ENCODE measurements at regions not wholly inside any gene's neighbourhood (a gene's known extent, or its start where the extent isn't known, plus 50 kb on each side); places are given as distances from the start of the nearest gene placed in this dataset.

GRCh38 chr13:61766667-61767058 is 351.0 kb upstream of the PCDH20 start:
- H3K4me3 ChIP-seq (ENCODE audit: low read depth, low read length) = no peak overlapping the region
- no peak for TF ChIP-seq CTCF (conservative IDR thresholded peaks at IDR 0.05; ENCODE audit: low read depth, low read length)
- no peak for DNase-seq (ENCODE audit: low read depth)

- no peak for TF ChIP-seq CTCF (conservative IDR thresholded peaks at IDR 0.05; ENCODE audit: low read depth, low read length)
- no peak for DNase-seq (ENCODE audit: low read depth)
- H3K4me3 ChIP-seq (ENCODE audit: low read depth, low read length) = no peak overlapping the region
Measured at GRCh38 chr13:61765940-61766666, 350.5 kb upstream of the PCDH20 start.

- no peak overlapping the region for H3K4me3 ChIP-seq (ENCODE audit: low read depth, low read length)
- no peak for TF ChIP-seq CTCF (conservative IDR thresholded peaks at IDR 0.05; ENCODE audit: low read depth, low read length)
- DNase-seq (ENCODE audit: low read depth) = no peak
Measured at GRCh38 chr13:61765181-61765742, 349.6 kb upstream of the PCDH20 start.

- DNase-seq (ENCODE audit: low read depth) = no peak
- no peak overlapping the region for H3K4me3 ChIP-seq (ENCODE audit: low read depth, low read length)
- no peak for TF ChIP-seq CTCF (conservative IDR thresholded peaks at IDR 0.05; ENCODE audit: low read depth, low read length)
Measured at GRCh38 chr13:61761690-61762089, 346.0 kb upstream of the PCDH20 start.

- TF ChIP-seq CTCF (conservative IDR thresholded peaks at IDR 0.05; ENCODE audit: low read depth, low read length) = no peak
- DNase-seq (ENCODE audit: low read depth) = no peak
- no peak overlapping the region for H3K4me3 ChIP-seq (ENCODE audit: low read depth, low read length)
Measured at GRCh38 chr13:61760102-61760501, 344.5 kb upstream of the PCDH20 start.

GRCh38 chr13:61756031-61756430 is 340.4 kb upstream of the PCDH20 start:
- no peak for DNase-seq (ENCODE audit: low read depth)
- no peak for TF ChIP-seq CTCF (conservative IDR thresholded peaks at IDR 0.05; ENCODE audit: low read depth, low read length)
- H3K4me3 ChIP-seq (ENCODE audit: low read depth, low read length) = no peak overlapping the region

GRCh38 chr13:61751039-61751438 is 335.4 kb upstream of the PCDH20 start:
- TF ChIP-seq CTCF (conservative IDR thresholded peaks at IDR 0.05; ENCODE audit: low read depth, low read length) = no peak
- H3K4me3 ChIP-seq (ENCODE audit: low read depth, low read length) = no peak overlapping the region
- no peak for DNase-seq (ENCODE audit: low read depth)
